GM18861 (cell line): ENCODE measurements at regions not wholly inside any gene's neighbourhood (a gene's known extent, or its start where the extent isn't known, plus 50 kb on each side); places are given as distances from the start of the nearest gene placed in this dataset.

ENCODE experiments used
- ATAC-seq: cut with Tn5 transposase; IDR thresholded peaks from one replicate; pipeline ENCODE4 v1.9.1; 2021; ENCODE audit not compliant: unreplicated experiment

- no peak for ATAC-seq
Measured at GRCh38 chr18:46373131-46373530, 268.9 kb downstream of the HAUS1 start.

GRCh38 chr18:46373791-46374190 lies 269.6 kb downstream of the HAUS1 start:
- no peak for ATAC-seq

GRCh38 chr18:46374850-46375249 lies 270.7 kb downstream of the HAUS1 start:
- ATAC-seq: no peak

GRCh38 chr18:46377557-46377956 lies 273.4 kb downstream of the HAUS1 start:
- ATAC-seq: no peak

GRCh38 chr18:46378126-46378863 lies 274.1 kb downstream of the HAUS1 start:
- ATAC-seq: no peak

- no peak for ATAC-seq
Measured at GRCh38 chr18:46378864-46379207, 274.7 kb downstream of the HAUS1 start.

GRCh38 chr18:46379323-46379950 lies 275.3 kb downstream of the HAUS1 start:
- ATAC-seq: no peak

- no peak for ATAC-seq
Measured at GRCh38 chr18:46385124-46385523, 271.9 kb downstream of the LOXHD1 start.

GRCh38 chr18:46386788-46387187 lies 270.2 kb downstream of the LOXHD1 start:
- no peak for ATAC-seq

GRCh38 chr18:46387441-46388131 lies 269.4 kb downstream of the LOXHD1 start:
- no peak for ATAC-seq

GRCh38 chr18:46388286-46388685 lies 268.7 kb downstream of the LOXHD1 start:
- ATAC-seq: no peak

GRCh38 chr18:46392576-46392975 lies 264.4 kb downstream of the LOXHD1 start:
- ATAC-seq: no peak

GRCh38 chr18:46393230-46393629 lies 263.8 kb downstream of the LOXHD1 start:
- no peak for ATAC-seq

GRCh38 chr18:46393961-46394360 lies 263.1 kb downstream of the LOXHD1 start:
- ATAC-seq: no peak

- no peak for ATAC-seq
Measured at GRCh38 chr18:46395795-46396194, 261.2 kb downstream of the LOXHD1 start.

- no peak for ATAC-seq
Measured at GRCh38 chr18:46397174-46397573, 259.8 kb downstream of the LOXHD1 start.

GRCh38 chr18:46398005-46398404 lies 259.0 kb downstream of the LOXHD1 start:
- no peak for ATAC-seq

- no peak for ATAC-seq
Measured at GRCh38 chr18:46398625-46399024, 258.4 kb downstream of the LOXHD1 start.

- no peak for ATAC-seq
Measured at GRCh38 chr18:46399303-46399702, 257.7 kb downstream of the LOXHD1 start.

GRCh38 chr18:46400449-46400848 lies 256.6 kb downstream of the LOXHD1 start:
- ATAC-seq: no peak

- ATAC-seq: no peak
Measured at GRCh38 chr18:46401486-46402070, 255.4 kb downstream of the LOXHD1 start.

GRCh38 chr18:46402396-46402795 lies 254.6 kb downstream of the LOXHD1 start:
- no peak for ATAC-seq
